NCI-H2029 treated with DMSO at 0.1 percent for 48 hours (cell line): ENCODE measurements at regions not wholly inside any gene's neighbourhood (a gene's known extent, or its start where the extent isn't known, plus 50 kb on each side); places are given as distances from the start of the nearest gene placed in this dataset.
"Not testable (repeated sequence)": the region's sequence is repeated elsewhere in the genome, so short reads cannot be mapped to it uniquely, and the experiment has no call there.

Experiments
- DNase-seq: peaks from one replicate; lab custom pipeline; 2025; lab: John Stamatoyannopoulos, UW

DNA sequence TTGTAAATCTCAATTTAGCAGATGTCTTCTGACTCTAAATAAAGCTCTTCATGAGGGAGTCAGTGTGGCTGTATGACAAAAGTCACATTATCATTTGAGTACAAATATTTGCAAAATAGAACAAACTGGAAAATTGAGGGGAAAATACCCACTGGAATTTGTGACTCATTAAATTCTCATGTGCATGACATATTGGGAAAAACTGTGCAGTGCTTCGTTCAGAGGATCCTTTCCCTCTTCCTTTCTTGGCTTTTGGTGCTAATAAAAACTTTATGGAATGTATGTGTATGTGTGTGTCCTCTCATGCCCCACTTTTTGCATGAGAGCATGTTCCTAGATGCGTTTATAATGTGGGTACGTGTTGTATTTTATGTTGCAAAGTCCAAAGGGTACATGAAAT is 267.8 kb downstream of the KTN1 start:
- no peak for DNase-seq

GRCh38 chr14:55848964-55849363 is 269.0 kb downstream of the KTN1 start:
- DNase-seq, result no peak

DNA sequence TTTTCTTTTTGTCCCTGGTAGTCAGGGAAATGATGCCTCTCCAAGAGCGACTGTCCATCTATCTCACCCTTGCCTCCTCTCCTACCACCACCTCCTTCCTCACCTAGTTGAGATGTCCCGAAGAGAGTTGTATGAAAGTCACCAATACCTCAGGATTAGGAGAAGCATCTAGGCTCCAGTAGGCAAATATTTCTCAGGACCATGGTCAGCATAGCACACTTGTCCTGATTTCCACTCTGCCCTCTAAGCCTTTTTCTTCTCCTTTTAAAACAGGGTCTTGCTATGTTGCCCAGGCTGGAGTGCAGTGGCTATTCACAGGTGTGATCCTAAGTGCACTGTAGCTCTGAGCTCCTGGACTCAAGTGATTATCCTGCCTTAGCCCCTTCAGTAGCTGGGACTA is 268.4 kb upstream of the PELI2 start:
- no peak for DNase-seq

DNA sequence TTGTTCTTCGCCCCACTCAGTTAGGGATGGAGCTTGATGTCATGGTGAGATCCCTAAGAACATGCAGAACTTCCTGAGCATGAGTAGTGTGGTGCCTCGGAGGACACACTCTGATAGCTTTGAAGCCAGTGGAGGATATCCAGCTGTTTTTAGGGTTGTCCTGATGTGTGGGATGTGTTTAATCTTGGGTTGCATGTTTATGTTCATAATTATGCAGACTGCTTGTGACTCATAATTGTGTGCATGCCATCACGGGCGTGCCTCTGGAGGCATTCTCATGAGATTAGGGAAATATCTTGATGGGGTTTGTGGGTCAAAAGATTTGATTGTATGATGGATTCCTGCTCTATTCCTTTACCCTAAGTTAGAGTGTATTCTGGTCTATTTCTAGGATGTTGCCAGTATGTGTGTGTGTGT is 267.4 kb upstream of the PELI2 start:
- DNase-seq, result no peak

- DNase-seq, result no peak
These were observed 266.9 kb upstream of the PELI2 start for GRCh38 chr14:55851301-55851700.

DNA sequence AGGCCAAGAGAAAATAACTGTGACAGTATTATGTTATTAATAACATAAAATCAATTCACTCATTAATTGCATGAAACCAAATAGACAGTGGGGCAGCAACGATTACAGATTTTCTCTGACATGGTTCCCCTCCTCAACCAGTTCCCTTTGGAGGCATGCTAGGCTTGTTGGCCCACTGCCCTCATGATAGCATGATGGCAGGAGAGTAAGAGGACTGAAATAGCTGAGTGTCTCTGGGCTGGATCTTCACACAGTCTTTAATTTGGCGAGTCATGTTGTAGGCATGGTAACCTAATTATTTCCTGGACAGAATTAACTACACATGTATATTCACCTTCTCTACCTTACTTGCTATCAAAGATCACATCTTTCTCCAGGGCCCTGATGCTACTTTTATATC is 266.2 kb upstream of the PELI2 start:
- DNase-seq, result no peak

- no peak for DNase-seq
These were observed 262.5 kb upstream of the PELI2 start for GRCh38 chr14:55855751-55856150.

DNA sequence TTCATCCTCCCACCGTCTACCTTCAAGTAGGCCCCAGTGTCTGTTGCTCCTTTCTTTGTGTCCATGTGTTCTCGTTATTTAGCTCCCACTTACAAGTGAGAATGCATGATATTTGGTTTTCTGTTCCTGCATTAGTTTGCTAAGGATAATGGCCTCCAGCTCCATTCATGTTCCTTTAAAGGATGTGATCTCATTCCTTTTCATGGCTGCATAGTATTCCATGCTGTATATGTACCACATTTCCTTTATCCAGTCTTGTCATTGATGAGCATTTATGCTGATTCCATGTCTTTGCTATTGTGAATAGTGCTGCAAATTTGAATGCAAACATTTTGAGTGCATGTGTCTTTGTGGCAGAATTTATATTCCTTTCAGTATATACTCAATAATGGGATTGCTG is 259.6 kb upstream of the PELI2 start:
- DNase-seq, result no peak

GRCh38 chr14:55861561-55861960 is 256.6 kb upstream of the PELI2 start:
- not testable (repeated sequence) for DNase-seq

- DNase-seq, result no peak
These were observed 253.1 kb upstream of the PELI2 start for GRCh38 chr14:55864890-55865655.

DNA sequence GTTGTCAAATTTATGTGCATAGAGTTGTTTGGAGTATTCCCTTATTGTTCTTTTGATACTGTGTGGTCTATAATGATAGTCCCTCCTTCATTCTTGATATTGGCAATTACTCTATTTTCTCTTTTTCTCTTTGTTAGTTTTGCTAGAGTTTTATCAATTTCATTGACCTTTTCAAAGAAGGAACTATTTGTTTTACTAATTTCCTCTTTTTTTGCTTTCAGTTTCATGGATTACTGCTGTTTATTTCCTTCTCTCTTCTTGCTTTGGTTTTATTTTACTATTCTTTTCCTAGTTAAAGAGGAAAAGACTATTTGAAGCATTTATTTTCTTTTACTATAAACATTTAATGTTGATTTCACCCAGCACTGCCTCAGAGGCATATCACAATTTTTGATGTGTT is 250.9 kb upstream of the PELI2 start:
- no peak for DNase-seq

DNA sequence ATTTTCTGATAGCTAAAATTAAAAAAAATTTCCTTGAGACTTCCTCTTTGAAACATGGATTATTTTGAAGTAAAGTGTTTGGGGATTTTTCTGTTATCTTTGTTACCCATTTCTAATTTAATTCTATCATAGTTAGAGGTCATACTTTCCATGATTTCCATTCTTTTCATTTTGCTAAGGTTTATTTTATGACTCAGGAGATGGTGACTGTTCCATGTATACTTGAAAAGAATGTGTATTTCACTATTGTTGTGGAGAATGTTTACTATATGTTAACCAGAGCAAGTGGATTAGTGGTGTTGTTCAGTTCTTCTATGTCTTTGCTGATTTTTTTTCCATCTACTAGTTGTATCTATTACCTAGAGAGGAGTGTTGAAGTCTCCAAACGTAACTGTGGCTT is 250.5 kb upstream of the PELI2 start:
- DNase-seq, result no peak

DNA sequence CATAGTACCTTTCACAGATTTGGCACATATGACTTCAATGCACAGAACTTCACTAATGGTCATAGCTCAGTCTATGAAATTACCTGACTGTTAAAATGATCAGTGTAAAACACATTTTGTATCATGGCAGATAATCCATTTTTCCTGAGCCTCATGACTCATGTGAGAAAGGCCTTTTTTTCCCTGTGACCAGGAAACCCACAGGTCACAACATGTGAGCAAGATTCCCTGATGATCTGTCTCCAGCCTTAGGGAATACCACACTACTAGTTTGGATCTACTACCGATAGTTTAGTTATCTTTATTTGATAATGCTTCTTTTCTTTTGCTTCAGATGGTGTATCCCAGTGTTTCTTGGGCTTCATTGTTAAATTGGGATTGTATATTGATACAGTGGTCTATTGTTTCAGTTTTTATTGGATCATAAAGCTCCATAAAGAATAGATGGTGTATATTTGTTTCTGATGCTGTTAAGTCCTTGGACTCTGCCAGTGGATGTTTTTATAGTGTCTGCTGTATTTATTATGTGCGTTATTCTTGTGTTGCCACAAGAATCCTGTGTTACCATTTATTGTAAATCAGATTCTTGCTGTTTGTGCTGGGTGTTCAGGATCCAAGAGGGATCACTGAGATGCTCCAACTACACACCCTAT is 248.7 kb upstream of the PELI2 start:
- no peak for DNase-seq

DNA sequence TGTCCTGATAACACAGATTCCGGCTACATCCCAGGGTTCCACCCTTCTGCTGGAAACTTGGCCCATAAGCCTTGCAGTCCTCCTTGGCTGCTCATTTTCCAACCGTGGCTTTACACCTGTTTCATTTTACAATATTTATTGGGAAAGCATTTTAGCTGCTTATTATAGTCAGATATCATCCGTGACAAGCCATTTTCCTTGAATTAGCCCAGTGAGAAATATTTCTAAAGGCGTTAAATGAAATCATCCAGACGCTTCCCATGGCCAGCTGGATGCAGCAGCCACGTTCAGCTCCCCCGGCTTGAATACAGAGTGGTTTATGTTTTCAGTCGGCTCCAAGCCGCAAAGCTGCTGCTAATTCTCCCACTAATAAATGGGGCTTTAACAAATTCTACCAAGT is 245.0 kb upstream of the PELI2 start:
- no peak for DNase-seq

DNA sequence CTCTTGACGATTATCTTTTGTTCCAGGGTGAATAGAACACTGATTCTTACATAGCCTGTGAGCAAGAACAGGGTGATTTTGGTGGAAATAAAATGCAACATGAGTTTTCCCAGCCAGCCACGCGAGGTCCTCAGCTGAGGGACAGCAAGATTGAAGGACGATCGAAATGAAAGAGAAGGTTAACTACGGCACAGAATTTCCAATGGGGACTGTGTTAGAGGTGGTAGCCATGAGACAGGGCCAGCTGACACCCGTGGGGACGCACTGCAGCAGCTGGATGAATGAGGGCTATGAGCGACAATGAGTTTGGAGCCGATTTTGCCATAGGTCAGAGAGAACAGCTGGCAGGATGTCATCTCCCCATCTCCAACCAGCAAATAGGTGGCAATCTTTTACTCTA is 243.4 kb upstream of the PELI2 start:
- DNase-seq, result no peak

GRCh38 chr14:55877942-55878341 is 240.3 kb upstream of the PELI2 start:
- no peak for DNase-seq

DNA sequence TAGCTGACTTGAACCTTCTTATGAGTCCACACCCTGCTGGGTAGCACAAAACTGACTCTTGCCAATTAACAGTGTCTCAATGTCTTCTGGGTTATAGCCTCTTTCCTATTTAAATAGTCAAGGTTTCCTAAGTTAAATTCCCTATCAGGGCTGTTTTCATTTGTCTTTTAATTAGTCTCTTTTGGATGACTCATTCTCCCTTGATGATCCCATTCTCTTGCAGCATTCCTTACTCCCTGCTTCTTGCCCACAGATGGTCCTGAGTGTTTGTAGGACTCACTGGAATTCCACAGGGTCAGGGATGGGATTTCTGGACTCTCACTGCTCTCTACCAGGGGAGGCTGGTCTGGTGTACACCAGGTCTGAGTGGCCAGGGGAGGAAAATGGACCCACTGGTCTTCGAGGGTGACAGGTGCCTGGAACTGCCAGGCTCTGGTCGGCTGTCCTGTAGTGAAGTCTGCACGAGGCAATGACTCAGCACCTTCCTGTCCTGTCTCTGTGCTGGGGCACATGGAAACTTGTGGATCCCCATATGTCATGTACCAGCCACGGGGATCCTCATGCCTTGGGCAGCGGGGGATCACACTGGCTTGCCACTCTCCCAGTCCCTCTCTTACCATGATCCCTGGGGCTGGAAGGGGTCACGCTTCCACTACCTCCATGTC is 236.5 kb upstream of the PELI2 start:
- DNase-seq, result no peak

DNA sequence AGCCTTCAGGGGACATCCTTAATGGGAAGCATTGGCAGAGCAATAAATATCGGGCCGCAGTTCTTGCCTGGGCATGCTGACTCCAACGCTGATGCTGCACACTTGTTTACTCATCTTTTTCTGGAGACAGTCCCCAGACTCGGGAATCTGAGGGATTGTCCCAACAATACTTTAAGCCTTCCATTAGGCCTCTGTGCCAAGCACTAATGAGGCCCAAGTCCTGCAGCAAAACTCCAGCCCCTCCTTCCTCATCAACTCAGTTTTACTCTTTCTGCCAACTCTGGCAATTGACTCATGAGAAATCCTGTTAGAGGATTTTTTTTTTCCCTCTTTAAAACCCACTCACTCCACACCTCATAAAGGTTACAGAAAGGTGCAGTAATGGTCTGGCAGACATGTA is 233.4 kb upstream of the PELI2 start:
- DNase-seq, result no peak

DNA sequence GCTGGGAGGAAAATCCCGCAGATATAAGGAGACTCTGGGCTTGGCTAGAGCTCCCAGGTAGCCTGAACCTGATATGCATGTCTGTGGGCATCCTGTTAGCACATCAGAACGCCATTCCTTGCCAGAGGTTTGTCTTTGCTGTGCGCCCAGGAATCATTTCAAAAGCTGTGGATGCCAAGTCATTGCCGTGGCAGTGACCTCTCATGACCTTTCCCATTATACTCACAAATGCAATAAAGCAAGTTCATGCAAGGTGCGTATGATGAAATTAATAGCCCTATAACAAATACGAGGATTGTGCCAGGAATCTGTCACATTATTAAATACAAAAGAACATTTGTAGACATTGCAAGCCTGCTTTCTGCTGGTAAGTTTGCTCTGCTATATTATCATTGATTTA is 229.1 kb upstream of the PELI2 start:
- DNase-seq, result peak; percentile 89

GRCh38 chr14:55891692-55892091 is 226.5 kb upstream of the PELI2 start:
- no peak for DNase-seq

DNA sequence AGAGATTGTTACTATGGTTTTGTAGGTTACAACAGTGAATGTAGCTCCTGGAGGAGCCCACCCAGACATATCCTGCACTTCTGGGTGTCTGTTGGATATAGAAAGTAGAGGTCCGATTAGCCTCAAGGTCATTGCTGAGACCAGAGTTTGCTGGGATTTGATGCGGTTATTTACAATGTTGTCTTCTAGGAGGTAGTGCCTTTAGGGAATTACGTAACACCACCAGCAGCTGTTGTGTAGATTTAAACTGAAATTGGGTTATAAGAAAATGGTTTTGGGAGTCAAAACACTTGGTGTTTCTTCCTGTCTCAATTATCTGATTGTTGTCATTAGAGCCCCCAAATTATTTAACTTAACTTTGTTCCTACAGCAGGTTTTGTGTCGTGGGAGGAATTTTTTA is 225.3 kb upstream of the PELI2 start:
- no peak for DNase-seq

- DNase-seq, result no peak
These were observed 224.5 kb upstream of the PELI2 start for GRCh38 chr14:55893705-55894104.

DNA sequence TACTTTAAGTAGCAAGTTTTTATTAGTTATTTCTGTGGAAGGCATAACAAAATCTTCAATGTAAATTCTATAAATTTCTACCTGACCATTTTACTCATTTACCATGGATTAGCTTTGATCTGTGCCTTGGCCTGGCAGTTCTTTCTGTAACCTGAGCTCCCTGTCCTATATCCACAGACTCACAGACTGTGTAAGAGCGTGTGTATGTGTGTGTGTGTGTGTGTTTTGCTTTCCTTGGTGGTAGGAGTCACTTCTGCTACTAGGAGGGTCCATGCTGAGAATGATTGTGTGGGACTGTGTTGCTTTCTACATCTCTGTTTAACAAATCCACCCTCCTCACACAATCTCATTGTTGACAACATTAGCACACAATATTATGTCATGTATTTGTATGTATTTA is 221.2 kb upstream of the PELI2 start:
- peak; percentile 25 for DNase-seq
